NCI-H1417 treated with DMSO at 0.1 percent for 48 hours (cell line): ENCODE measurements at regions not wholly inside any gene's neighbourhood (a gene's known extent, or its start where the extent isn't known, plus 50 kb on each side); places are given as distances from the start of the nearest gene placed in this dataset.

Source experiments
- DNase-seq: peaks from one replicate; lab custom pipeline; 2025; lab: John Stamatoyannopoulos, UW

DNA sequence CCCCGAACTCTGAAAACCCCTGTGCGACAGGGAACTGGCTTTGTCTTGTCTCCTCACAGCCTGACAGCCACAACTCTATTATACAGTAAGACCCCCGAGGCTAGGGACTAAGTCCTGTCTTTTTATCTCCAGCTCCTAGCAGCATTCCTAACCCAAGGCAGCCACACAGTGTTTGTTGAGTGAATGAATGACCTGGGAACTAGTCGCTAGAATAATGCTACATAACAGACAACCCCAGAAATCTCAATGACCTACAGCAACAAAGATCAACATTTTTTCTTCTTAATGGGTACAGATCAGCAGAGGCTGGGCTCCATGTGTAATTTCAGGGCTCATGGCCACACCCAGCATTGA lies 71.4 kb upstream of the TNRC6C start:
- no peak for DNase-seq

DNA sequence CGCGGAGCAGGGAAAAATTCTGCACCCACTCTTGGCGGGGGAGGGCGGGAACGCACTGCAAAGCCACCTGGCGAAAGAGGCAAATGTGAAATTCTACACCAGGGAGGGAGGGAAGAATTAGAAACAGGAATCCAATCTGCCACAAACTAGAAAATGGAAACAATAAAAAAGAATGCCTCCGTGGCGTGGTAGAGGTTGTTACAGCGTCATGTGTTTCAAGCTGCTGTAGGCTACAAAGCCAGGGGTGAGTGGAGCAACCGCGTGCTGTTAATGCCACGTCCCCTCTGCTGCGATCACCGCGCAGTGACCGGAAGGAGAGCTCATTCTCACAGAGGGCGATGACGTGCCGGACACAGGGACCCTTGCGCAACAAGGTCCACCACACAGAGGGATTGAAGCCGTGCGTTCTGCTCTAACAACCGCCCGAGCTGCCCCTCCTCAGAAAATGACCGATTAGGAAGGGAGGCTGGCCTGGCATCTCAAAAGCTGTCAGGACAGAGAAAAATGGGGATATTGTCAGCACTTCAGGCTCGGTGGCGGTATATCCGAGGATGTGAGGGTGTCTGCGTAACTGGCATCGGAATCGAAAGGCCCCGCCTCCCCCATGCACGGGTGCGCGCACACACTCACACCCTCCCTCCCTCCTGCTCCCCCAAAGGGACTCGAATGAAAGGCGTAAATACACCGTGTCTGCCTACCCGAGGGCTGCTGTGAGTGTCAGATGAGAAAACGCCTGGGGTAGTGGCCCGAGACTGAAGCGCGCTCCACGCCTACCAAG lies 70.8 kb upstream of the TNRC6C start:
- no peak for DNase-seq

DNA sequence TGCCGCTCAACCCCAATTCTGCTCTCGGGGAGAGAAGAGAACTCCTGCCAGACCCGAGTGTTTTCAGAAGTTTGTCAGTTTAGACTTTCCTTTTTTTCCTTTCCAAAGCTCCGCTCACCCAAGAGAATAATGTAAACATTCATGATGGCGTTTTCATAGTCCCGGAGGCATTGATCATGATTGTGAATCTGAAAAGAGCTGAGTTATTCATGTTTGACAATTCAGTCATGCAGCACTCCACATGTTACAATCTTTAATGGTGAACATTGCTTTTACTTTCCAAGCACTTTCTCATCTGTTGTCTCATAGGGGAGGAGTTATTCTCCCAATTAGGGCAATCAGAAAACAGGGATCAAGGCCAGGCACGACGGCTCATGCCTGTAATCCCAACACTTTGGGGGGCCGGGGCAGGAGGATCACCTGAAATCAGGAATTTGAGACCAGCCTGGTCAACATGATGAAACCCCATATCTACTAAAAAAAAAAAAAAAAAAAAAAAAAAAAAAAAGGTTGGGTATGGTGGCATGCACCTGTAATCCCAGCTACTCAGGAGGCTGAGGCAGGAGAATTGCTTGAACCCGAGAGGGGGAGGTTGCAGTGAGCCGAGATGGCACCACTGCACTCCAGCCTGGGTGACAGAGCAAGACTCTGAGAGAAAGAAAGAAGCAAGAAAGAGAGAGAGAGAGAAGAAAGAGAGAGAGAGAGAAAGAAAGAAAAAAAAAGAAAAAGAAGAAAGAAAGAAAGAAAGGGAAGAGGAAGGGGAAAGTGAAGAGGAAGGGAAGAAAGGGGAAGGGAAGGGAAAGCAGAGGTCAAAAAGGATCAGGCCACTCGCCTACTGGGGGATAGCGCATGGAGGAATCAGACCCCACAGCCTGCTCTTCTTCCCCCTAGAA lies 70.0 kb upstream of the TNRC6C start:
- no peak for DNase-seq

GRCh38 chr17:77889135-77889505 lies 69.4 kb upstream of the TNRC6C start:
- DNase-seq, result no peak

DNA sequence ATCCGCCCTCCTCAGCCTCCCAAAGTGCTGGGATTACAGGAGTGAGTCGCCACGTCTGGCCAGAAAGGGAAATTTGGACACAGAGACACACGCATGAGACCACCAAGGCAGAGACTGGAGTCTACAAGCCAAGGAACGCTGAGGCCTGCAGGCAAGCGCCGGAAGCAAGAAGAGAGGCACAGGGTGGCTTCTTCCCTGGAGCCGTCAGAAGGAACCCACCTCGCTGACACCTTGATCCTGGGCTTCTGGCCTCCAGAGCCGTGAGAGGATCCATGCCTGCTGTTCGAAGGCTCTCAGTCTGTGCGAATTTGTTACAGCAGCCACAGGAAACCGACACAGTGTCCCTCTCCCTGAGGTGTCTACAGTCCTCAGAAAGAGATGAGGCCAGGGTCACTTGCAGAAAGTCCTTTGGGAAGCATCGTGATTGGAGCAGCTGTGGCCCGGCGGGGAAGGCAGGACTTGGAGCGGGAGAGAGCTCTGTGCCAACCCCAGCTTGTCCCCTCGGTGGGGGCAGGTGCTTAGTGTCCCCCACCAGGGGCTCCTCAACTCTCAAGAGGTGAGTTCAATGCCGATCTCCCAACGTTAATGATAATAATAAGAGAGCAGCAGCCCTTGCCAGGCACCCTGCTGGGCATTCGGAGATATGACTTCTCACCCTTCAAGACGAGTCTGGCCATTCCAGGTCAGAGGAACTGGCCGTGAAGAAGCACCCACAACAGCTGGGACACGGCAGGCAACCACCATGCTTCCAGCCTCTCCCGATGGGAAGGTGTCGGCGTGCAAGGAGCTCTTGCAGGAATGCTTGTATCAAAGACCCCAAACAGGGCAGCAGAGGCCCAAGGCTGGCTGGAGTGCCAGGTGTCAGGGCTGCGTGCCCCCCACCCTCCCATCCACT lies 68.4 kb upstream of the TNRC6C start:
- DNase-seq, result no peak

- no peak for DNase-seq
These were observed 67.7 kb upstream of the TNRC6C start for GRCh38 chr17:77890771-77891170.

- no peak for DNase-seq
These were observed 66.9 kb upstream of the TNRC6C start for GRCh38 chr17:77891602-77892001.

DNA sequence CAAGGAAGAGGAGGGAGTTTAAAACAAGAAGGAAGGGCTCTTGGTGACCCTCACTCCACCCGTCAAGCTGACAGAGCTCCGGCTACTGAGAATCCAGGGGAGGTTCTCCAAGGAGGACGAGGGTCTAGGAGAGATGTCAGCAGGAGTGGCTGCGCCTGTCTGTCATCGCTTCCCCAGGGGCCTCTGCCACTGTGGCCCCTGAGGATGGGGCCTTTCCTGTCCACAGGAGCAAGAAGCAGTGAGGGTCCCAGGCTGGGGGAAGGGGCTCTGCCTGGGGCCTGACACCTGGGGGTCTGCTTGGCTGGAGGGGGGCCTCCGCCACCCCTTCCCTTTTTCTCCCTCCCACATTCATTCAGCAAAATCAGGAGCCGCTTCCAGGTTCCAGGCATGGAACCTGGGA lies 66.5 kb upstream of the TNRC6C start:
- DNase-seq, result no peak

DNA sequence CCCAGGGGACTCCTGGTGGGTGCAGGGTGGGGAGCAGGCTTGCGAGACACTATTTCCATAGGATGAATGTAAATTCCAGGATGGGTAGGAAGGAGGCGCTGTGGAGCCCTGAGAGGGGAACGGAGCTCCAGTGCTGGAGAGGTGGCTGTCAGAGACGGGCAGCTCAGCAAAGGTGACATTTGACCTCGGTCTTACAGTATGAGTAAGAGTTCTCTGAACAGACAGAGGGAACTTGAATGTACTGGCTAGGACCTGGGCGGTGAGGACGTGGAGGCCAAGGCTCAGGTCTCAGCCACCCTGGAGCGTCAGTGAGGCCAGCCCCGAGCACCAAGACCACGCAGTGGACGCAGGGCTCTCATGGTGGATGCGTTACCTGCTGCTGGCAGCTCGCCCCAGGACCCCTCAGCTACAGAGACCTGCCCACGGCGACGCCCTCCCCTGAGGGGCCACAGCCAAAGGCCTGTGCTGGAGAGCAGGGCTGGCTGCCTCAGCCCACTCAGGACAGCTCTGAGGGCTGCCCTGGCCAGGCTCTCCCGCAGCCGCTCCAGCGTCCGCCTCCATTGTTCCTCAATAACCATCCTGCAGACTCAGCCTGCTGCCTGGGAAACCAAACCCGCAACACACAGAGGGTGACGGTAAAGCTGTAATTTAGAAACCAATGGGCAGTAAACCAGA lies 65.9 kb upstream of the TNRC6C start:
- no peak for DNase-seq

DNA sequence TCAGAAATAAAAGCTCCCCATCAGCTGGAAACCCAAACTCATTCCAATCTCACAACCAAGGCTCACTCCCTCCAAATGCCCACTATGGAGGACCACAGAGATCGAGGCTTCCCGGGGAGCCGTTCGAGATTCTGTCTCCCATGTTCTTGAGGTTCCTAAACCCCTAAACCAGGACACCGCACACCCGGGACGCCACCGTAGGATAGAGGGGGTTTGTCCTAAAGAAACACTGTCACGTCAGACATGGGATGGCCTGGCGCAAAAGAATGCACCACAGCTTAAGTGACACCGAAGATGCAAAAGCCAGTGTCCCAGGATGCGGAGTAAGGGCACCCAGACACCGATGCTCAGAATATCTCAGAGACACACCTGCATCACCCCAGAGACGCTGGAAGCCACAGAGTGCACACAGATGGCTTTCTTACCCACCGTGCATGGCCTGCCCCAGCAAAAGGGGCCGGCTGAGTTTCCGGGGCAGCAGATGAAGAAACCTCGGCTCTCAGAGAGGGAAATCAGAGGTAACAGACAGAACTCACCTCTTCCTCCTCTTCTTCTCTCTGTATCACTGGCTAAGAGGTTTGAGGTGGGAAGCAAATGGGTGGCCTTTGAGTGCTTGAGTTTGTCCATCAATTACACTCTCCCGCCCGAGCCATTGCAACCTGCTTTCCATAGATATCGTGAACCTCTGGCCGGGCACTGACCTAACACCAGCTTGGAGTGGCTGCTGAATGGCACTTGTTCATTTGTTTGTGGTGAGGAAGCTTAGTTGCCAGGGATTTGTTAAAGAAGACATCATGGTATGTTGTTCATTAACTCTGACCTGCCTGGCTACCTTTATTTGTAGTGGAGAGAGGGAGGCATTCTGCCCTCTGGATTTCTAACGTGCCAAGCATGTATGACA lies 65.1 kb upstream of the TNRC6C start:
- no peak for DNase-seq

- DNase-seq, result no peak
These were observed 64.2 kb upstream of the TNRC6C start for GRCh38 chr17:77894126-77894956.

DNA sequence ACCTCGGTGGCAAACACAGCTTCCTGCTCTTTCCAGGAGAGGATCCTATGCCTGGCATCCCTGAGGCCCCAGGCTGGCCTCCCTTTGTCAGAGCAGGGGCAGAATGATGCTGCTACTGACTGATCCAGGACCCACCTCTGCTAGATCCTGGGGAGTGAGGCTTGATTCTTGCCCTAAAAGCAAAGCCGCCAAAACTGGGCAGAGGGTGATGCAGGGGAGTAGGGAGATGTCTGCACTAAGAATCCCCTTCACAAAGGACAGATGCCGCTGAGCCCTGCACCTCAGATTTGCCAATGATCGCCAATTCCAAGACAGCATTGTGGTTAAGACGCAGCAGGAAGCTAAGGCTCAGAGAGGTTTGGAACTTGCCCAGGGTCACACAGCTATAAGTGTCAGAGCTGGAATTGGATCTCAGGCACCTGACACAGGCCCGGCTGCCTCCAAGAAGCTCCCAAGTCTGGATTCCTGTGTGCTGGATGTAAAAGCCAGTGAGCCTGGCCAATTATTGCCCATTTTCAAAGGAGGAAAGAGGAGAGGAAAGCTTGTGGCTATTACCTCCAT lies 60.7 kb upstream of the TNRC6C start:
- no peak for DNase-seq

GRCh38 chr17:77898521-77899434 lies 59.7 kb upstream of the TNRC6C start:
- no peak for DNase-seq

DNA sequence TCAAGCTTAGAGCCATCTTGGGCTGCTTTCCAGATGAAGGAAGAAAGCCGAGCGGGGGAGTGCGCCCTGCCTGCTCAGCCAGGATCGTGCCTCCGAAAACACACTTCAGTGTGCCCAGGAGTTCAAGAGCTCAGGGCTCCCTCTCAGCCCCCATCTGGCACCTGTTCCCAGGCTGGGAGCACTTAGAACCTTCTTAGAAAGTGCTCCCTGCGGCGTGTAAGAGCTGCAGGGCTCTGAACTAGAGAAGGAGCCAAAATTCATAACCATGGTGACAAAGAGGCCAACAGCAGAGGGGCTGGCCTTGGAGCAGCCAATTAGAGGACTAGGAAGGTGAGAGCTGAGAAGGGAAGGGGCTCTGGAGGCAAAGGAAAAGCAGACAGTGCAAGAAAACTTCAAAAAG lies 59.0 kb upstream of the TNRC6C start:
- DNase-seq, result no peak

DNA sequence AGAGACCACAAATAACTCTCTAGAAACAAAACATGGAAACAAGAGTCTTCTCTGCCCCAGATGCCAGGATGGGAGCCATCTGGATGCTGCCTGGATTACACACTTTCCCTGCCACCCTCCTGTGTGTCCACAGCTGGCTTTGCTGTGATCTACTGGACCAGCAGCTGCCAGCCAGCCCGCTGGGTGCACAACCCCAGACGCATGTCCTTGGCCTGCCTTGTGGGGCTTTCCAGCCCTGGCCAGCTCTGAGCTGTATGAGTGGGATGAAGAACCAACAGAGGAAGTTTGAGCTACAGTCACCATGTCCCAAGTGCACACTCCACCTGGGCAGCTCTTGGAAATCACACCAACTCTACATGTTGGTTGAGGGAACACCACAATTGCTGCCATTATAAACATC lies 57.0 kb upstream of the TNRC6C start:
- DNase-seq, result no peak

DNA sequence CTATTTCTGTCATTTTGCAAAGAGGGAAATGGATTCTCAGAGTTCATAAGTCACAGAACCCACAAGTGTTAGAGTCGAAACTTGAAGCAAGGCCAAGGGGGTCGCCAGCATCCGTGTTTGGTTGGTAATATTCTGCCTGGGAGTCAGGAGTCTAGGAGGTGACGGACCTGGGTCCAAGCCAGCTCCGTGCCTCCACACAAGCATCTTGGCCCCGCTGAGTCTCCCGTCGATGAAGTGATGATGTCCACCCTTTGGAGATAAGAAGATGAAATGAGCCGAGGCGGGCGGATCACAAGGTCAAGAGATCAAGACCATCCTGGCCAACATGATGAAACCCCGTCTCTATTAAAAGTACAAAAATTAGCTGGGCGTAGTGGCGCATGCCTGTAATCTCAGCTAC lies 53.2 kb upstream of the TNRC6C start:
- DNase-seq, result no peak

GRCh38 chr17:77905766-77906165 lies 52.7 kb upstream of the TNRC6C start:
- no peak for DNase-seq

DNA sequence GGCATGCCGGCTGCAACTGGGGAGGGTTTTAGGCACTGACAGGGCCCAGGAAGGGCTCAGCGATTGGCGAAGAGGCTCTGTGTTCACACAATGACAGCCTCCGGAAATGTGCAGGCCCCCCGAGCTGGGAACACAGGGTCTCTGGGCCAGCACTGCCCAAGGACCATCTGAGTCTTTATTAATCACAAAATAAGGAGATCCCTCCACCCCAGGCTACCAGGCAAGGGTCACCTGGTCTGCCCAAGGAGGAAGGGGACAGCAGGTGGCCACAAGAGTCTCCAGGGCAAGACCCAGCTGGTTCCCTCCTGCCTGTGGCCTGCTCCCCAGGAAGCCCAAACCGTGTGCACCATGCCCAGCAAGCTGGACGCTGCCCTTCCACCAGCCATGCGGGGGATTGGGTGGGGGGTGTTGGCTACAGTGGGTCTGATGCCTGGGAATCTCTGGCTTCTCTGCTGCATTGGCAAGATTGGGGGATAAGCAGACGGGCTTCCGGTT lies 52.1 kb upstream of the TNRC6C start:
- no peak for DNase-seq
